Progenitor cell of endocrine pancreas (in vitro differentiated cells): ENCODE measurements at regions not wholly inside any gene's neighbourhood (a gene's known extent, or its start where the extent isn't known, plus 50 kb on each side); places are given as distances from the start of the nearest gene placed in this dataset.
"Not testable (repeated sequence)": the region's sequence is repeated elsewhere in the genome, so short reads cannot be mapped to it uniquely, and the experiment has no call there.

Experiments
- DNase-seq: peaks from one replicate; pipeline ENCODE4 v3.0.0; 2021; ENCODE audit warnings: low spot score; ENCODE audit not compliant: unreplicated experiment
- H3K27ac Mint-ChIP-seq: 2 replicates; pipeline ENCODE4 v1.8.0; 2021; ENCODE audit warnings: mild to moderate bottlenecking, moderate library complexity, mixed read lengths
- H3K27me3 Mint-ChIP-seq: 2 replicates; pipeline ENCODE4 v1.8.0; 2021; ENCODE audit warnings: mixed read lengths
- H3K36me3 Mint-ChIP-seq: 2 replicates; pipeline ENCODE4 v1.8.0; 2022; ENCODE audit warnings: mixed read lengths; ENCODE audit not compliant: insufficient read depth
- H3K4me1 Mint-ChIP-seq: 2 replicates; pipeline ENCODE4 v1.8.0; 2021; ENCODE audit warnings: low read depth, mixed read lengths
- H3K4me3 Mint-ChIP-seq: 2 replicates; pipeline ENCODE4 v1.8.0; 2021; ENCODE audit warnings: low read depth, mild to moderate bottlenecking, moderate library complexity, mixed read lengths
- H3K9me3 Mint-ChIP-seq: 2 replicates; pipeline ENCODE4 v1.8.0; 2021; ENCODE audit warnings: low read depth, mixed read lengths
- CTCF ChIP-seq: fragments of 200-600 bp; sonication (generic); IDR thresholded peaks from one replicate; pipeline ENCODE4 v1.5.0; 2021; ENCODE audit warnings: antibody characterized with exemption, mild to moderate bottlenecking; ENCODE audit not compliant: unreplicated experiment

- Mint-ChIP-seq H3K4me1 (peaks cover 12% of the 10 kb centered on the region), H3K27ac (no peak overlapping the region), H3K4me3 (no peak overlapping the region), H3K27me3 (peaks cover 28% of the 10 kb centered on the region), H3K9me3 (no peaks in the 10 kb centered on the region), H3K36me3 (no peaks in the 10 kb centered on the region)
- no peak for TF ChIP-seq CTCF
- no peak for DNase-seq
Observed at GRCh38 chr7:131629217-131629882, 72.9 kb upstream of the PODXL start.

- Mint-ChIP-seq H3K9me3 (no peaks in the 10 kb centered on the region), H3K27ac (no peak overlapping the region), H3K4me1 (peaks cover 10% of the 10 kb centered on the region), H3K4me3 (no peak overlapping the region), H3K27me3 (peaks cover 28% of the 10 kb centered on the region), H3K36me3 (no peaks in the 10 kb centered on the region)
- no peak for TF ChIP-seq CTCF
- no peak for DNase-seq
Observed at GRCh38 chr7:131628634-131629033, 72.2 kb upstream of the PODXL start.

GRCh38 chr7:131627735-131628190 lies 71.3 kb upstream of the PODXL start:
- H3K4me3 Mint-ChIP-seq: no peak overlapping the region
- no peak for TF ChIP-seq CTCF

GRCh38 chr7:131626643-131627042 lies 70.2 kb upstream of the PODXL start:
- no peak for DNase-seq
- H3K27ac Mint-ChIP-seq: no peak overlapping the region
- peaks cover 11% of the 10 kb centered on the region for H3K4me1 Mint-ChIP-seq
- TF ChIP-seq CTCF: no peak
- H3K4me3 Mint-ChIP-seq: no peak overlapping the region
- peaks cover 35% of the 10 kb centered on the region for H3K27me3 Mint-ChIP-seq
- no peaks in the 10 kb centered on the region for H3K9me3 Mint-ChIP-seq
- H3K36me3 Mint-ChIP-seq: no peaks in the 10 kb centered on the region

More at GRCh38 chr7:131627735-131628190, 71.3 kb upstream of the PODXL start:
- H3K36me3 Mint-ChIP-seq: no peaks in the 10 kb centered on the region
- H3K4me1 Mint-ChIP-seq: peaks cover 11% of the 10 kb centered on the region
- H3K27me3 Mint-ChIP-seq: peaks cover 33% of the 10 kb centered on the region
- H3K27ac Mint-ChIP-seq: no peak overlapping the region
- no peaks in the 10 kb centered on the region for H3K9me3 Mint-ChIP-seq
- DNase-seq: no peak

- DNase-seq: no peak
- TF ChIP-seq CTCF: no peak
- Mint-ChIP-seq H3K4me1 (peaks cover 11% of the 10 kb centered on the region), H3K27ac (no peak overlapping the region), H3K36me3 (no peaks in the 10 kb centered on the region), H3K9me3 (no peaks in the 10 kb centered on the region), H3K4me3 (no peak overlapping the region), H3K27me3 (peaks cover 37% of the 10 kb centered on the region)
Observed at GRCh38 chr7:131625817-131626372, 69.5 kb upstream of the PODXL start.

GRCh38 chr7:131625345-131625744 lies 68.9 kb upstream of the PODXL start:
- H3K27me3 Mint-ChIP-seq: peaks cover 37% of the 10 kb centered on the region

More at GRCh38 chr7:131625345-131625744, 68.9 kb upstream of the PODXL start:
- H3K9me3 Mint-ChIP-seq, H3K27ac Mint-ChIP-seq, H3K36me3 Mint-ChIP-seq, DNase-seq, H3K4me3 Mint-ChIP-seq: not testable (repeated sequence)
- peaks cover 11% of the 10 kb centered on the region for H3K4me1 Mint-ChIP-seq
